Nephron (organoid): ENCODE measurements at regions not wholly inside any gene's neighbourhood (a gene's known extent, or its start where the extent isn't known, plus 50 kb on each side); places are given as distances from the start of the nearest gene placed in this dataset.

Source experiments
- H3K27ac Mint-ChIP-seq, 3 experiments: 2 replicates each; pipeline ENCODE4 v1.8.0; 2020; ENCODE audit warnings: mixed read lengths in 3 of 3, mild to moderate bottlenecking in 2 of 3, moderate library complexity in 1 of 3
- H3K27me3 Mint-ChIP-seq: 2 replicates; pipeline ENCODE4 v1.8.0; 2021; ENCODE audit warnings: low read depth, mild to moderate bottlenecking, moderate library complexity, mixed read lengths
- H3K36me3 Mint-ChIP-seq: 2 replicates; pipeline ENCODE4 v1.8.0; 2020; ENCODE audit warnings: low read depth, mixed read lengths
- H3K4me1 Mint-ChIP-seq: 2 replicates; pipeline ENCODE4 v1.8.0; 2020; ENCODE audit warnings: mixed read lengths
- H3K4me3 Mint-ChIP-seq, 3 experiments: 2 replicates each; pipeline ENCODE4 v1.8.0; 2020; ENCODE audit warnings: mild to moderate bottlenecking in 3 of 3, mixed read lengths in 3 of 3, moderate library complexity in 2 of 3
- H3K9me3 Mint-ChIP-seq: 2 replicates; pipeline ENCODE4 v1.8.0; 2020; ENCODE audit warnings: mixed read lengths
- CTCF ChIP-seq, 3 experiments: fragments of 200-600 bp; sonication (generic); IDR thresholded peaks; one replicate each; pipeline ENCODE4 v1.5.0; 2021; ENCODE audit warnings: antibody characterized with exemption in 3 of 3; ENCODE audit not compliant: unreplicated experiment in 3 of 3

- H3K4me3 Mint-ChIP-seq, result no peak overlapping the region
- no peaks in the 10 kb centered on the region for H3K4me1 Mint-ChIP-seq
- no peak overlapping the region for H3K27ac Mint-ChIP-seq
- peaks cover 9% of the 10 kb centered on the region for H3K27me3 Mint-ChIP-seq
- no peak for TF ChIP-seq CTCF (IDR thresholded peaks at IDR 0.05; ENCODE audit: unreplicated experiment in 3 of 3)
- no peaks in the 10 kb centered on the region for H3K9me3 Mint-ChIP-seq
- H3K36me3 Mint-ChIP-seq, result no peaks in the 10 kb centered on the region
Observed at GRCh38 chr1:221840511-221841243, 98.8 kb upstream of the DUSP10 start.

GRCh38 chr1:221839782-221840395, 98.0 kb upstream of the DUSP10 start:
- H3K36me3 Mint-ChIP-seq, result no peaks in the 10 kb centered on the region
- H3K27ac Mint-ChIP-seq, result no peak overlapping the region
- TF ChIP-seq CTCF (IDR thresholded peaks at IDR 0.05; ENCODE audit: unreplicated experiment in 3 of 3), result no peak
- H3K27me3 Mint-ChIP-seq, result peaks cover 15% of the 10 kb centered on the region
- H3K4me3 Mint-ChIP-seq, result no peak overlapping the region
- no peaks in the 10 kb centered on the region for H3K9me3 Mint-ChIP-seq
- no peaks in the 10 kb centered on the region for H3K4me1 Mint-ChIP-seq

- H3K36me3 Mint-ChIP-seq, result no peaks in the 10 kb centered on the region
- no peak for TF ChIP-seq CTCF (IDR thresholded peaks at IDR 0.05; ENCODE audit: unreplicated experiment in 3 of 3)
- no peaks in the 10 kb centered on the region for H3K9me3 Mint-ChIP-seq
Observed at GRCh38 chr1:221839321-221839720, 97.4 kb upstream of the DUSP10 start.

GRCh38 chr1:221837896-221838295, 96.0 kb upstream of the DUSP10 start:
- Mint-ChIP-seq H3K4me1 (no peaks in the 10 kb centered on the region), H3K27me3 (peaks cover 15% of the 10 kb centered on the region), H3K27ac (no peak overlapping the region), H3K9me3 (no peaks in the 10 kb centered on the region), H3K4me3 (no peak overlapping the region), H3K36me3 (no peaks in the 10 kb centered on the region)
- no peak for TF ChIP-seq CTCF (IDR thresholded peaks at IDR 0.05; ENCODE audit: unreplicated experiment in 3 of 3)

More at GRCh38 chr1:221839321-221839720, 97.4 kb upstream of the DUSP10 start:
- Mint-ChIP-seq H3K4me3 (no peak overlapping the region), H3K4me1 (no peaks in the 10 kb centered on the region), H3K27ac (no peak overlapping the region), H3K27me3 (peaks cover 15% of the 10 kb centered on the region)

- Mint-ChIP-seq H3K36me3 (no peaks in the 10 kb centered on the region), H3K27me3 (peaks cover 15% of the 10 kb centered on the region), H3K9me3 (no peaks in the 10 kb centered on the region), H3K4me3 (no peak overlapping the region), H3K4me1 (no peaks in the 10 kb centered on the region), H3K27ac (no peak overlapping the region)
- TF ChIP-seq CTCF (IDR thresholded peaks at IDR 0.05; ENCODE audit: unreplicated experiment in 3 of 3), result no peak
Observed at GRCh38 chr1:221834698-221835513, 93.0 kb upstream of the DUSP10 start.
